ENCODE measurements at regions not wholly inside any gene's neighbourhood (a gene's known extent, or its start where the extent isn't known, plus 50 kb on each side); places are given as distances from the start of the nearest gene placed in this dataset.

- TF ChIP-seq POLR2AphosphoS5 (IDR thresholded peaks at IDR 0.05) (no peak), CTCF (IDR thresholded peaks at IDR 0.05; ENCODE audit: poor library complexity, severe bottlenecking) (no peak), EZH2 (IDR thresholded peaks at IDR 0.05; ENCODE audit: borderline replicate concordance, insufficient read depth, low read length, poor library complexity, severe bottlenecking) (no peak), TAF1 (IDR thresholded peaks at IDR 0.05; ENCODE audit: low read depth) (no peak), SMC3 (conservative IDR thresholded peaks at IDR 0.05; ENCODE audit: poor library complexity) (no peak)
- TF ChIP-seq, protein P1, sequence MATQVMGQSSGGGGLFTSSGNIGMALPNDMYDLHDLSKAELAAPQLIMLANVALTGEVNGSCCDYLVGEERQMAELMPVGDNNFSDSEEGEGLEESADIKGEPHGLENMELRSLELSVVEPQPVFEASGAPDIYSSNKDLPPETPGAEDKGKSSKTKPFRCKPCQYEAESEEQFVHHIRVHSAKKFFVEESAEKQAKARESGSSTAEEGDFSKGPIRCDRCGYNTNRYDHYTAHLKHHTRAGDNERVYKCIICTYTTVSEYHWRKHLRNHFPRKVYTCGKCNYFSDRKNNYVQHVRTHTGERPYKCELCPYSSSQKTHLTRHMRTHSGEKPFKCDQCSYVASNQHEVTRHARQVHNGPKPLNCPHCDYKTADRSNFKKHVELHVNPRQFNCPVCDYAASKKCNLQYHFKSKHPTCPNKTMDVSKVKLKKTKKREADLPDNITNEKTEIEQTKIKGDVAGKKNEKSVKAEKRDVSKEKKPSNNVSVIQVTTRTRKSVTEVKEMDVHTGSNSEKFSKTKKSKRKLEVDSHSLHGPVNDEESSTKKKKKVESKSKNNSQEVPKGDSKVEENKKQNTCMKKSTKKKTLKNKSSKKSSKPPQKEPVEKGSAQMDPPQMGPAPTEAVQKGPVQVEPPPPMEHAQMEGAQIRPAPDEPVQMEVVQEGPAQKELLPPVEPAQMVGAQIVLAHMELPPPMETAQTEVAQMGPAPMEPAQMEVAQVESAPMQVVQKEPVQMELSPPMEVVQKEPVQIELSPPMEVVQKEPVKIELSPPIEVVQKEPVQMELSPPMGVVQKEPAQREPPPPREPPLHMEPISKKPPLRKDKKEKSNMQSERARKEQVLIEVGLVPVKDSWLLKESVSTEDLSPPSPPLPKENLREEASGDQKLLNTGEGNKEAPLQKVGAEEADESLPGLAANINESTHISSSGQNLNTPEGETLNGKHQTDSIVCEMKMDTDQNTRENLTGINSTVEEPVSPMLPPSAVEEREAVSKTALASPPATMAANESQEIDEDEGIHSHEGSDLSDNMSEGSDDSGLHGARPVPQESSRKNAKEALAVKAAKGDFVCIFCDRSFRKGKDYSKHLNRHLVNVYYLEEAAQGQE (IDR thresholded peaks at IDR 0.05; ENCODE audit: borderline replicate concordance) = no peak
Observed at GRCh38 chr2:104050656-104051242, 803.2 kb upstream of the POU3F3 start.
